HG03571 (cell line): ENCODE measurements at regions not wholly inside any gene's neighbourhood (a gene's known extent, or its start where the extent isn't known, plus 50 kb on each side); places are given as distances from the start of the nearest gene placed in this dataset.

Experiments used
- ATAC-seq: cut with Tn5 transposase; IDR thresholded peaks from one replicate; pipeline ENCODE4 v1.9.1; 2021; ENCODE audit not compliant: unreplicated experiment

- no peak for ATAC-seq
Measured at GRCh38 chr11:109854731-109855130, 238.5 kb upstream of the ZC3H12C start.

DNA sequence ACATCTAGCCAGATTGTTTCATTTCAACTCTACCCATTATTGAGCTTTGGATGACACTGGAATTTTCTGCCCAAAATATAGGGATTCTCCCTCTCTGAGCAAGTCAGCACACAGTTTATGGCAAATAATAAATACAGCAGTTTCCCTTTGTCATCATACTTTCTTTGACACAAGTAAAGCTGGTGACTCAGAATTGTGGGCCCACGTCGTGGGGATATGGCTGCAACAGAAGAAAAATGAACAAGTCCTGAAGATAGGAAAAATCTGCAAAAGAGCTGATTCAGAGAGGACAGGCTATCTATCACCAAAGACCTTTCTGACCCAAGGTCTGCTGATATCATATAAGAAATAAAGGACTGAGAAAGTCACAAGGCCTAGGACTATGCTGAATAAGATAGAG, 236.3 kb upstream of the ZC3H12C start:
- no peak for ATAC-seq

GRCh38 chr11:109857637-109858036, 235.6 kb upstream of the ZC3H12C start:
- no peak for ATAC-seq

DNA sequence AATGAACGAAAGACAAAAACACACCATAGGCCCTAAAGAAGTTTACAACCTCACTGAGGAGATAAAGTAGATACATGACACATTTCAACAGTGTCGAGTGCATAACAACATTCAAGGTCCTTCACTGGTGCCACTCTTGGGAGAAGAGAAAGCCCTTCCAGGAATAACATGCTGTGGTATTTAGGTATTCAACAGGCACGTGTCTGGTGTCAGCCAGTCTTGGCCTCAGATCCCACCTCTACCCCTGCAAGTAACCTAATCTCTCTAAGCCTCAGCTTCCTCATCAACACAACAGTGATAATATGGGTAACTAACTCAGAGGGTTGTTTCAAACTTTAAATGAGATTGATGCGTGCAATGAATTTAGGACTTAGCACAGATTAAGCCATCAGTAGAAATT, 235.0 kb upstream of the ZC3H12C start:
- no peak for ATAC-seq

- no peak for ATAC-seq
Measured at GRCh38 chr11:109859045-109859724, 234.0 kb upstream of the ZC3H12C start.

GRCh38 chr11:109862835-109863234, 230.4 kb upstream of the ZC3H12C start:
- ATAC-seq = no peak

DNA sequence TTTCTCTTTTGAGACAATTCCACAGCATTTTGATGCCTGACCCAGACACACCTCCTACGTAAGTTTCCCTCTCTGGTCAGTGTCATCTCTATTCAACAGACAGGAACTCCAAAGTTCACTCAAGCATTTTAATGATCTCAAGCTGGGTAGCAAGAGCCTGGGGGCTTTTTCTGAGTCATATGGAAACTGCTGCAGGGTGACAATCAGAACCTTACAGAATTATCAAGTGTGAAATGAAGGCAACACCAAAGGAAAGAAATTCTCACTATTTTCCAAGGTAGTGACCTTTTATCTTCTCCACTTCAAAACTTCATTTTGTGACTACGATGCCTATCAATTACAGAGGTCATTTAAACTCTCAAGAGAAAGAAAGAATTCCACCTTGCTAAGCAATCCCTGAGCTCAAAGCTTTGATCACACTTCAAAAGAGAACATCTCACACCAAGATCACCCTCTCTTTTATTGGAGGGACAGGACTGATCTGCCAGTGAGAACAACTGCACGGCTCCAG, 229.0 kb upstream of the ZC3H12C start:
- ATAC-seq = peak; percentile 95

GRCh38 chr11:109864834-109865547, 228.2 kb upstream of the ZC3H12C start:
- ATAC-seq = no peak

GRCh38 chr11:109865548-109866186, 227.5 kb upstream of the ZC3H12C start:
- ATAC-seq = no peak

DNA sequence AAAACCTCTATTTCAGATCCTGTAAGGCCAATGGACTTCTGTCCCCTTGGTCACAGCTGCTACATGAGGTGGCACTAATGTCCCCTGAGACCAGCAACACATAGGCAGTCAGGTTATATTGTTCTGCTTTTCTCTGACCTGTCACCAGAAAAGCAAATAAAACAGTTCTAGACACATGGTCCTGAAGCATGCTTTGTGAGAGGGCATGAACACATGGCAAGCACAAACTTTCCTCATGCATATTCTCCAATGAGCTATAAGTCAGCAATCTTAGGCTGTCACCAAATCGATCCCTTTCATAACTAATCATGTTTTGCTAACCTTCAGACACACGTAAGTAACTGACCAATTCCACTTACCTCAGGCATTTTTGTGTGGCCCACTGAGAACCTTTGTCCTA, 225.4 kb upstream of the ZC3H12C start:
- ATAC-seq = no peak

- ATAC-seq = no peak
Measured at GRCh38 chr11:109869536-109869935, 223.7 kb upstream of the ZC3H12C start.

DNA sequence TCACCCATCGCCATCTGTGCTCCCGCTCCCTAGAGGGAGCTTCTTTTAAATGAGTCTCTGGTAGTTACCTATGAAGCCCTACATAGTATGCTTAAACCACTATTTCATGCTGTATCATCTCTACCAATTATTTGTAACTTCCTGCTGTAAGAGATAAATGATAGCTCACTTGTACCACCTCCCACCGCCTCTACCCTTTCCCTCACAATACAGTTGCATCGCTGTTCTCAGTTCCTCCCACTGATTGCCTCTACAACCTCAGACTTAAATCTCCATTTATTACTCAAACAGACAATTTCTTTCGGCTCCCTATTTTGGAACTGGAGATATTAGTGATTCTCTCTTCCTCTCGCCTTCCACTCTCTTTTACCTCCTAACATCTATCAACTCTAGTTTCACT, 222.9 kb upstream of the ZC3H12C start:
- ATAC-seq = no peak

GRCh38 chr11:109877043-109877442, 216.1 kb upstream of the ZC3H12C start:
- no peak for ATAC-seq

DNA sequence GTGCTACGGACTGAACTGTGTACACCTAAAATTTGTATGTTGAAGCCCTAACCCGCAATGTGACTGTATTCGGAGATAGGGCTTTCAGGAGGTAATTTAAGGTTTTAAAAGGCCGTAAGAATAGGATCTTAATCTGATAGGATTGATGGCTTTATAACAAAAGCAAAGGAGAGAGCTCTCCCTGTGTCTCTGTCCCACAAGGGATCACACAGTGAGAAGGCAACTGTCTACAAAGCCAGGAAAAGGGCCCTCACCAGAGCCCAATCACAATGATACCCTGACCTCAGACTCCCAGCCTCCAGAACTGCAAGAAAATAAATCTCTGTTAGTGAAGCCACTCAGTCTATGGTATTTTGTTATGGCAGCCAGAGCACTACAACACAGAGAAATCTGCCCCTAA, 208.7 kb upstream of the ZC3H12C start:
- no peak for ATAC-seq

DNA sequence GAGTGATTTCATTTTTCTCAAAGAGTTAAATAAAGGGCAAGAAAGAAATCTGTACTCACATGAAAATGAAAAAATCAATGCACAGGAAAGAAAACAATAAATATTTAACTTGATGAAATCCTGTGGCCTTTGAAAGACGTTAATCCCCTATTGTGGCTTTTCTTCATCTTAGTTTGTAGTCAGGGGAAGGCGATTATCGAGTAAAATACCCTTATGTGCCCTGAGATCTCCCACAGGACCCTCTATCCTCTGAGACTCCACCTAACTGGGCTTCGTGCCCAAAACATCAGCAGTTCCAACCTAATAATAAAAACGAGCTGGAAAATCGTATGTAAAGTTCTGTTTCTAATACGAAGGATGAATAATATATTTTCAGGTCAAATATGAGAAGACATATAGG, 208.2 kb upstream of the ZC3H12C start:
- no peak for ATAC-seq

GRCh38 chr11:109892321-109892794, 200.8 kb upstream of the ZC3H12C start:
- ATAC-seq = no peak

- no peak for ATAC-seq
Measured at GRCh38 chr11:109894242-109894641, 198.9 kb upstream of the ZC3H12C start.

- no peak for ATAC-seq
Measured at GRCh38 chr11:109898592-109898991, 194.6 kb upstream of the ZC3H12C start.

- ATAC-seq = no peak
Measured at GRCh38 chr11:109902764-109903433, 190.3 kb upstream of the ZC3H12C start.

DNA sequence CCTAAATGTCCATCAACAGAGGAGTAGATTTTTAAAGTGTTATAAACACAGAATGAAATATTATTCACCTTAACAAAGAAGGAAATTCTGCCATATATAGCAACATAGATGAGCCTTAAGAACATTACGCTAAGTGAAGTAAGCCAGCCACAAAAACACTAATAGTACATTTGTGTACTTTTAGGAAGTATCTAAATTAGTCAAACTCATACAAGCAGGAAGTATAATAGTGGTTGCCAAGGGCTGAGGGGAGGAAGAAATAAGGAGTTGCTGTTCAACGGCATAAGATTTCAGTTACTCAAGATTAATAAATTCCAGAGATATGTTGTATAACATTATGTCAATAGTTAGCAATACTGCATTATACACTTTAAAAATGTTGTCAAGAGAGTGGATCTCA, 181.7 kb upstream of the ZC3H12C start:
- ATAC-seq = no peak

GRCh38 chr11:109914038-109914437, 179.2 kb upstream of the ZC3H12C start:
- ATAC-seq = no peak
